Neural crest cell (in vitro differentiated cells): ENCODE measurements at regions not wholly inside any gene's neighbourhood (a gene's known extent, or its start where the extent isn't known, plus 50 kb on each side); places are given as distances from the start of the nearest gene placed in this dataset.

ENCODE experiments used
- DNase-seq: peaks from one replicate; pipeline ENCODE4 v3.0.0; 2021; ENCODE audit warnings: low read depth, mixed read lengths, low spot score
- H3K27ac Mint-ChIP-seq: one replicate; pipeline ENCODE4 v1.8.0; 2021; ENCODE audit warnings: mild to moderate bottlenecking, mixed read lengths; ENCODE audit not compliant: unreplicated experiment
- H3K27me3 Mint-ChIP-seq: 2 replicates; pipeline ENCODE4 v1.8.0; 2021; ENCODE audit warnings: low read depth, mild to moderate bottlenecking, mixed read lengths
- H3K36me3 Mint-ChIP-seq: 2 replicates; pipeline ENCODE4 v1.8.0; 2021; ENCODE audit warnings: low read depth, mild to moderate bottlenecking, mixed read lengths
- H3K4me1 Mint-ChIP-seq: 2 replicates; pipeline ENCODE4 v1.8.0; 2021; ENCODE audit warnings: mixed read lengths
- H3K4me3 Mint-ChIP-seq: one replicate; pipeline ENCODE4 v1.8.0; 2021; ENCODE audit warnings: mild to moderate bottlenecking, mixed read lengths
- H3K9me3 Mint-ChIP-seq: 2 replicates; pipeline ENCODE4 v1.8.0; 2021; ENCODE audit warnings: mixed read lengths
- CTCF ChIP-seq: fragments of 200-600 bp; sonication (generic); conservative IDR thresholded peaks from 2 replicates; pipeline ENCODE4 v1.5.0; 2021; ENCODE audit warnings: antibody characterized with exemption, mild to moderate bottlenecking

- DNase-seq = no peak
- peaks cover 3% of the 10 kb centered on the region for H3K9me3 Mint-ChIP-seq
- no peaks in the 10 kb centered on the region for H3K36me3 Mint-ChIP-seq
- H3K4me3 Mint-ChIP-seq = no peak overlapping the region
- TF ChIP-seq CTCF = no peak
- no peak overlapping the region for H3K27ac Mint-ChIP-seq
- no peaks in the 10 kb centered on the region for H3K4me1 Mint-ChIP-seq
- H3K27me3 Mint-ChIP-seq = no peaks in the 10 kb centered on the region
These were observed 612.8 kb downstream of the ZPLD1 start for GRCh38 chr3:103047640-103048039.

GRCh38 chr3:103048068-103048722, 613.4 kb downstream of the ZPLD1 start:
- Mint-ChIP-seq H3K4me3 (no peak overlapping the region), H3K4me1 (no peaks in the 10 kb centered on the region), H3K27ac (no peak overlapping the region), H3K9me3 (peaks cover 3% of the 10 kb centered on the region), H3K36me3 (no peaks in the 10 kb centered on the region), H3K27me3 (no peaks in the 10 kb centered on the region)
- no peak for TF ChIP-seq CTCF
- no peak for DNase-seq

GRCh38 chr3:103052236-103052830, 617.5 kb downstream of the ZPLD1 start:
- H3K36me3 Mint-ChIP-seq = no peaks in the 10 kb centered on the region
- H3K27me3 Mint-ChIP-seq = no peaks in the 10 kb centered on the region
- no peaks in the 10 kb centered on the region for H3K4me1 Mint-ChIP-seq
- peaks cover 3% of the 10 kb centered on the region for H3K9me3 Mint-ChIP-seq
- no peak for DNase-seq
- no peak overlapping the region for H3K27ac Mint-ChIP-seq
- no peak overlapping the region for H3K4me3 Mint-ChIP-seq
- no peak for TF ChIP-seq CTCF

DNA sequence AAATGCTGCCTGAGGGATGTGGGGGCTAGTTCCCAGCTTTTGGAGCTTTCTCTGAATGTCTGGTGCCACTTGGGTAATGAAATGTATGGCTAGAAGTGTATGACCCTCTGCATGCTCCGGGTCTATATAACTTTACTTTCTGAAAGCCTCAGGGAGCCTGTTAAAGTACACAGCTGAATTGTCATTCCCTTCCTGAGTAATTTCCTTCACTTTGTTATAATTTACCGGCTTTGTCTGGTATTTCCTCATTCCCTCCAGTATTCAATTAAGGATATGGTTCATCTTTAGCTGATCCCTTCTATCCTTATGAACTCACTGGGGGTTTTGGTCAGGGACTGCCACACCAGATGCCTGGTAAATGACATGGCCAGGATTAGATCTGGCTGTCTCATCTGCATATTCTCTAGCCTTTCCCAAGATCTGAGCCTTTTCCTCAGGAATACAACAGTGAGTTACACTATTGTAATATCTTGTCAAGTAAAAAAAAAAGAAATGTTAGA, 620.3 kb downstream of the ZPLD1 start:
- Mint-ChIP-seq H3K27ac (no peak overlapping the region), H3K4me3 (no peak overlapping the region), H3K4me1 (no peaks in the 10 kb centered on the region), H3K36me3 (no peaks in the 10 kb centered on the region), H3K27me3 (no peaks in the 10 kb centered on the region), H3K9me3 (no peaks in the 10 kb centered on the region)
- no peak for DNase-seq
- no peak for TF ChIP-seq CTCF

- no peak for DNase-seq
- no peak overlapping the region for H3K27ac Mint-ChIP-seq
- H3K36me3 Mint-ChIP-seq = no peaks in the 10 kb centered on the region
- no peaks in the 10 kb centered on the region for H3K4me1 Mint-ChIP-seq
- H3K27me3 Mint-ChIP-seq = no peaks in the 10 kb centered on the region
- no peaks in the 10 kb centered on the region for H3K9me3 Mint-ChIP-seq
- no peak overlapping the region for H3K4me3 Mint-ChIP-seq
- TF ChIP-seq CTCF = no peak
These were observed 621.7 kb downstream of the ZPLD1 start for GRCh38 chr3:103056542-103056941.
